ENCODE measurements at regions not wholly inside any gene's neighbourhood (a gene's known extent, or its start where the extent isn't known, plus 50 kb on each side); places are given as distances from the start of the nearest gene placed in this dataset.

DNA sequence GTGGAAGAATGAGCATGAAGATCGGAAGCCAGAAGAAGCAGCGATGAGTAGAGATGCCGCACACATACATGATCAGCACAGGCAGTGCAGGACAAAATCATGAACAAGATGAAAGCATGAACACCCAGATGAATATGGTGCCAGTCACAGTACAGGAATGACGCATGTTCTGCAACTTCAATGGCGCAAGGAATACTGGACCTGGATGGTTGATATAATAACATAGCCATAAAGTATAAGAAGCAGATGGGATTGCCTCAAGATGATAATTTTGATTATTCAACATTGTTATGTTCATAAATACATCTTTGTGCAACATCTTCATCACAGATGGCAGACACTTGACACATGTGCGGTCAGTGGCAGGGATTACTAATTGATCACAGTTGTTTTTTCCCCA, 59.7 kb upstream of the SLCO3A1 start:
- DNase-seq (ENCODE audit: insufficient read length, low spot score): no peak

DNA sequence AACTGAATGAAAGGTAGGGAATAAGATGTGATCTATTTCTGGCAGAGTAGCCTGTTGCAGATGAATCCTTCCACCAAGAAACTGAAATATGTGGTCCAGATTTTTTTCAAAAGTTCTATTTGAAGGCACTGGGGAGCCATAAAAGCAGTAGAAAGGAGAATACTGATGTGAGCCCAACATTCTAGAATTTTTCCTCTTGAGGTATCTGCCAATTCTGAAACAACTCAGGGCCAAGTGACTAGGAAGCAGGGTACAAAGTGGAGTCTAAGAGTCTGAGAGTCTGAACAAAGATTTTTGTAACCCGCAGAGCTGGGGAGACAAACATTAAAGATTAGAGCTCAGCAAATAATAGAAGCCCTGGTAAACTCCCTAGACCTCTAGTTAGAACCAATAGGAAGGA, 58.3 kb upstream of the SLCO3A1 start:
- FAIRE-seq (no peak), DNase-seq (ENCODE audit: insufficient read length, low spot score) (no peak)
- TF ChIP-seq POLR2A (IDR thresholded peaks at IDR 0.05; ENCODE audit: low read depth, low read length): no peak

More for the DNA sequence above, 59.7 kb upstream of the SLCO3A1 start:
- FAIRE-seq: no peak
- no peak for TF ChIP-seq POLR2A (IDR thresholded peaks at IDR 0.05; ENCODE audit: low read depth, low read length)

DNA sequence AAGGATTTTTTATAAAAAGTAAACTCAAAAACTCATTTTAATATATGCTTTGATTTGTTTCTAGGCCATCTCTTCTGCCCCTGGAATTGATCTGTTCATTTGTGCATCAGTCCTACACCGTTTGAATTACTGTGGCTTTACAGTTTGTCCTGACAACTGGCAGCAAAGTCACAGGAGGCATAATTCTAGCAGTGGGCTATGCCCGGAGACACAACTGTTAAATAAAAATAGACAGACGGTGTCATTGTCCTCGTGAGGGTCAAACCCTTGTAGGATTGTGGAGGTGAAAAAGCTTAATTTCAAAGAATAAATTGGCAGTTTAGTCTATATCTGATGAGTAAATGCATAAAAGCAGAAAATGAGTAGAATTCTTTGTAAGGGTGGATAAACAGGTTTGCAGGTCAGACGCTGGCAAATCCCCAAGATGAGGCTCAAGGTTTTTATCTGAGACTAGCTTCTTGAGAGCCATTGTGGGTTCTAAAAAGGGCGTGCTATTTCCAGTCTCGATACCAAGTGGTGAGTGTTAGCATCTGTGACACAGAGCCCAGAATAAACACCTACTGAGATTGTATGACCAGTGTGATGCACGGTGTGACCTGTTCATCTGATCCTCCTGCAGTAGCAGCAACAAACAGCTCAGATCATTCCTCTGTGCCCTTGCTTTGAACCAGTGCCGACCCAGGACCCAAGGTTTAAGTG, 51.5 kb upstream of the SLCO3A1 start:
- DNase-seq (ENCODE audit: insufficient read length, low spot score) (no peak), FAIRE-seq (no peak)
- TF ChIP-seq POLR2A (IDR thresholded peaks at IDR 0.05; ENCODE audit: low read depth, low read length): no peak

DNA sequence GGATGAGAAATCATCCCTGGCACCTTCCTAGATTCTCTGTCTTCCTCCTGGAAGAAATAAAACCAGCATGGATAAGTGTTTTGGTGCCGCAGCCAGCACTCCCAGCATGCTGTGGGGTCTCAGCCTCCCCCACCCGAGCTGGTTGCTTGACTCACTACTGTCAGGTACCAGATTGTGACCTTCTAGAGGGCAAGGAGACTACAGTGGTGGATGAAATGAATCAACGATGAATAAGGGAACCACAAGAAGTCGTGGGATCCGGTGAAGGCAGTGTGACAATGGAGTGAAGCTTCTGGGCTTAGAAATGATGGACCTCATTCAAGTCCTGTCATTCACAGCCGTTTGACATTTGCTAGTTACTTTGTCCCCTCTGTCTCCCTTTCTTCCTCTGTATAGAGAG, 50.2 kb upstream of the SLCO3A1 start:
- no peak for TF ChIP-seq POLR2A (IDR thresholded peaks at IDR 0.05; ENCODE audit: low read depth, low read length)
- FAIRE-seq (no peak), DNase-seq (ENCODE audit: insufficient read length, low spot score) (no peak)

Measured in H54 (cell line).